Activated T-helper 17 cell treated with anti-CD3 and anti-CD28 coated beads, Interleukin-2, amount 50 U/mL, for 72 hours (primary cell): ENCODE measurements at regions not wholly inside any gene's neighbourhood (a gene's known extent, or its start where the extent isn't known, plus 50 kb on each side); places are given as distances from the start of the nearest gene placed in this dataset.
"Not testable (repeated sequence)": the region's sequence is repeated elsewhere in the genome, so short reads cannot be mapped to it uniquely, and the experiment has no call there.

ENCODE experiments used
- ATAC-seq: fragments of 150-1000 bp; cut with Tn5 transposase; replicated peaks from 2 replicates; pipeline ENCODE4 v1.10.0; 2021; ENCODE audit warnings: mild to moderate bottlenecking, moderate library complexity
- H3K27ac Mint-ChIP-seq: one replicate; pipeline ENCODE4 v1.8.0; 2022; ENCODE audit warnings: mixed read lengths
- H3K27me3 Mint-ChIP-seq: one replicate; pipeline ENCODE4 v1.8.0; 2022; ENCODE audit warnings: mixed read lengths
- H3K36me3 Mint-ChIP-seq: one replicate; pipeline ENCODE4 v1.8.0; 2022; ENCODE audit warnings: low read depth, mild to moderate bottlenecking, mixed read lengths
- H3K4me1 Mint-ChIP-seq: one replicate; pipeline ENCODE4 v1.8.0; 2022; ENCODE audit warnings: mixed read lengths
- H3K4me3 Mint-ChIP-seq: one replicate; pipeline ENCODE4 v1.8.0; 2022; ENCODE audit warnings: mild to moderate bottlenecking, mixed read lengths
- H3K9me3 Mint-ChIP-seq: one replicate; pipeline ENCODE4 v1.8.0; 2022; ENCODE audit warnings: mixed read lengths

DNA sequence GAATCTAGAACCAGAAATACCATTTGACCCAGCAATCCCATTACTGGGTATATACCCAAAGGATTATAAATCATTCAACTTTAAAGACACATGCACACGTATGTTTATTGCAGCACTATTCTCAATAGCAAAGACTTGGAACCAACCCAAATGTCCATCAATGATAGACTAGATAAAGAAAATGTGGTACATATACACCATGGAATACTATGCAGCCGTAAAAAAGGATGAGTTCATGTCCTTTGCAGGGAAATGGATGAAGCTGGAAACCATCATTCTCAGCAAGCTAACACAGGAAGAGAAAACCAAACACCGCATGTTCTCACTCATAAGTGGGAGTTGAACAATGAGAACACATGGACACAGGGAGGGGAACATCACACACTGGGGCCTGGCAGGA is 154.0 kb upstream of the PTGFR start:
- not testable (repeated sequence) for H3K9me3 Mint-ChIP-seq, H3K4me3 Mint-ChIP-seq, H3K4me1 Mint-ChIP-seq, H3K36me3 Mint-ChIP-seq, H3K27ac Mint-ChIP-seq, H3K27me3 Mint-ChIP-seq, ATAC-seq

DNA sequence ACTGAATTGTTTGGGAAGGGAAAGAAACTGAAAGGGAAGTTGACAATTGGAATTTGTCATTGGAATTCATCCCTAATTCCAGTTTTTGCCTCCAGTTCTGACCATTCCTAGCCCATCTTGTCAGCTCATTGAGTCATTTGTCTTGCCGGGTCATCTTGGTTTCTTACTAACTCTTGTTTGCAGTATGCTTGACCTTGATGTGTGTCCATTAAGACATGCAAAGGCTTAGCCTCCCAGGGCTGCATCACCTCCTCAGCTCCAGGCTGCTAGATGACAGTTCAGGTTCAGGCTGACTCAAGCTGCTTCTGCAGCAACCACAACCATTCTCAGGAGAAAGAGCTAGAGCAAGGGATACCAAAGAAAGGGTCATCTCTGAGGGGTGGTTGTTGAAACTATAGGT is 151.3 kb upstream of the PTGFR start:
- Mint-ChIP-seq H3K27me3 (peaks cover 9% of the 10 kb centered on the region), H3K27ac (no peak overlapping the region), H3K36me3 (no peaks in the 10 kb centered on the region), H3K9me3 (peaks cover 9% of the 10 kb centered on the region), H3K4me3 (no peak overlapping the region), H3K4me1 (no peaks in the 10 kb centered on the region)
- peak; percentile 76 for ATAC-seq

DNA sequence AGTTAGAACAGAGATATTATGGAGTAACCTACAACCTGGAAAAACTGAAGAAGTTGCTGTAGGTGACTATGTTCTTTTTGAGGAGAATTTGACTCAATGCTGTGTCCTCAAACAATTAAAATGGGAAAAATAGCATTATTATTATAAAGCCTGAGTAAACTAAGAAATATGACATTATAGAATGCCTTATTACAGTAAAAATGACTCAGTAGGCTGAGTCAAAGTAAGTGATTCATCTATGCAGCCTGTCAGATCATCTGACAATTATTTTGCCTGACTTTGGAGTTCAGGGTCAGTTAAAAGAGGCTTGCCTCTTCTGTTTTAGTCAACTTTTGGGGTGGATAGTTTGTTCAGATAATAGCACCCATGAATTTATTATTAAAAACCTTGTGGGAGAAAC is 150.8 kb upstream of the PTGFR start:
- Mint-ChIP-seq H3K36me3 (no peaks in the 10 kb centered on the region), H3K4me3 (no peak overlapping the region), H3K27ac (no peak overlapping the region), H3K4me1 (no peaks in the 10 kb centered on the region), H3K9me3 (peaks cover 9% of the 10 kb centered on the region), H3K27me3 (peaks cover 9% of the 10 kb centered on the region)
- ATAC-seq: peak; percentile 66

DNA sequence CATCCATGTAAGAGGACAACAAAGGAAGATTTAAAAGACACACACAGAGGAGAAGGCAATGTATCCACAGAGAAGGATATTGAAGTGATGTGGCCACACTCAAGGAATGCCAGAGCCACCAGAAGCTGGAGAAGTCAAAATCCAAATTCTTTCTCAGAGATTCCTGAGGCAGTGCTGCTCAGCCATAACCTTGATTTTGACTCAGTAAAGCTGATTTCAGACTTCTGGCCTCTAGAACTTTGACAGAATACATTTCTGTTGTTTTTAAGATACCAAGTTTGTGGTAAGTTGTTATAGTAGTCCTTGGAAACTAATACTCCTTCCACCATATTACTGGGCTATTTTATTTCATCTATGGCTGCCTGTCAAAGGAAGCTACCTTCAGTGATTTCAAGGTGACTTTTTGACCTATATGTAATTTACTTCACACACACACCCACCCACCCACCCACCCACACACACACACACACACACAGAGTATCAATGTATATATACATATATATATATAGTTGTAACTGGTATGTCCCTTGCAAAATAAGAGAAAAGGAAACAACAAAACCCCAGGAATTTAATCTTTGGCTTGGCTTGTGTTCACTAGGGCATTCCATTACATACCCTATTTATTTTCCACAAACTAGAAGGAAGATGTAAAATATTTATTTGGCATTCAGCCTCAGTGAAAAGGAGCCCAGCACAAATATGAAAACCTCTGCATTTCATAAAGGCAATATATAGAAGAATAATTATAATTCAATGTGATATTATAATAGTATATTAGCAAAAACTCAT is 142.1 kb upstream of the PTGFR start:
- Mint-ChIP-seq H3K27me3 (peaks cover 3% of the 10 kb centered on the region), H3K4me3 (no peak overlapping the region), H3K36me3 (no peaks in the 10 kb centered on the region), H3K9me3 (no peaks in the 10 kb centered on the region), H3K4me1 (no peaks in the 10 kb centered on the region), H3K27ac (no peak overlapping the region)
- ATAC-seq: no peak

DNA sequence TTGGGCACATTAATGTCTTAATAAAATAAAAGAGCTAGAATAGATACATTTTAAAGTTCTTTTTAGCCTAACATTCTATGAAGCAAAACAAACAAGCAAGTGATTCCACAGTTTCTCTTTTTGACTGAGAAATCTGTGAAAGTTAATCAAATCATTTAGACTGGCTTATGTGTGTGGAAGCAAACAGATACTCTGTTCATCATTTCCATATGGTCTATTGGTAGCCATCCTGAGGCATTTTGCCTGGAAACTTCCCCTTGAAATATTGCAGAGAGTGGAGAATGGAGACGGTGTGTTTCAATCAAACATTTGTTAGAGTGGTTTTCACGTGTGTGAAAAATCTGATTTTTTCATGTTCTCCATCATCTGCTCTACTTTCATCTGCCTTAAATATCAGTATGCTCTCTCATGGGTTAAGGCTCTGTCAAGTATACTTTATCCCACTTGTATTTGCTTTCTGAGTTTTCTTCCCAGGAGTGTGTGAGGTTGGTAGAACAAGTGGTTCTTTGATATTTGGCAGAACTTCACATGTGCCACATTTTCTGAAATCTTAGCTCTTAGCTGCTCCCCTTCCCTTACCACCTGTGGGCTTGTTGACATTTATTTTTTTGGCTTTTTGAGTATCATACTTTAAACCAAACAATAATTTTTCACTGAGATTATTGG is 139.1 kb upstream of the PTGFR start:
- no peak for ATAC-seq
- Mint-ChIP-seq H3K4me3 (no peak overlapping the region), H3K4me1 (no peaks in the 10 kb centered on the region)

DNA sequence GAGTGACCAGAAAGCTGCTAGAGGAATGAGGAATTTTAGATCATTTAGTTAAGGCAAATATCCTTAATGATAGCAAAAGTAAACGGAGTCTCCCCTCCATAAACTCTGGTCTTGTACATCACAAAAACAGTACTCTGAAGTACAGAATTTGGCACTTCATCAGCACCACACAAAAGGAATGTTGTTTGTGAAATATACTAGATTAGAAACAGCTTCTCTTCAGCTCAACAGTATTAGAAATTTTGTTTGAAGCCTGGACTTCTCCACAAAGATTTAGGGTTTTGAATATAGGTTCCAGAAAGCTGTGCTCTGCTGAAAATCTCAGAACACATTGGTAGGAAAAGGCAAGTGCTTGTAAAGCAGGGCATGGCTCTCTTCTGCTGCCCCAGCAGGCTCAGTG is 135.1 kb upstream of the PTGFR start:
- Mint-ChIP-seq H3K9me3 (no peaks in the 10 kb centered on the region), H3K27me3 (peaks cover 12% of the 10 kb centered on the region), H3K4me1 (no peaks in the 10 kb centered on the region), H3K4me3 (no peak overlapping the region), H3K36me3 (no peaks in the 10 kb centered on the region), H3K27ac (no peak overlapping the region)
- ATAC-seq: no peak

More for the DNA sequence above, 139.1 kb upstream of the PTGFR start:
- no peaks in the 10 kb centered on the region for H3K9me3 Mint-ChIP-seq
- no peaks in the 10 kb centered on the region for H3K36me3 Mint-ChIP-seq
- peaks cover 3% of the 10 kb centered on the region for H3K27me3 Mint-ChIP-seq
- H3K27ac Mint-ChIP-seq: no peak overlapping the region

DNA sequence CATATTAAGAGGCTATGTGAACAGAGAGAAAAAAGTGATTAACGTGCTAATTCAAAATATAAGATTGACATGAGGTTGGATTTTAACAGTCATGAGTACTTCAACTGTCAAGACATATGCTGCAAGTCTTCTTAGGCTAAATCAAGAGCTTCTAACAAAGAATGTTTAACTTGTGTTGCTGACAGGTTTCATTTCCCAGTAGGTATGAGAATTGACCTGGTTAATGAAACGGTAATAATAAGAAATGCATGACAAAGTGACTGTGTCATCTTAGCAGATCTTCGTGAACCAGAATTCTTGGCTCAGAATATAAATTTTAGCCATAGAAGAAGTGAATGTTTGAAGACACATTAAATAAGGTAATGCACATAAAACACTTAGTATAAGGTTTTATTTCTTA is 132.6 kb upstream of the PTGFR start:
- ATAC-seq: no peak
- Mint-ChIP-seq H3K36me3 (no peaks in the 10 kb centered on the region), H3K27me3 (peaks cover 14% of the 10 kb centered on the region), H3K27ac (no peak overlapping the region), H3K4me3 (no peak overlapping the region), H3K9me3 (no peaks in the 10 kb centered on the region), H3K4me1 (no peaks in the 10 kb centered on the region)

DNA sequence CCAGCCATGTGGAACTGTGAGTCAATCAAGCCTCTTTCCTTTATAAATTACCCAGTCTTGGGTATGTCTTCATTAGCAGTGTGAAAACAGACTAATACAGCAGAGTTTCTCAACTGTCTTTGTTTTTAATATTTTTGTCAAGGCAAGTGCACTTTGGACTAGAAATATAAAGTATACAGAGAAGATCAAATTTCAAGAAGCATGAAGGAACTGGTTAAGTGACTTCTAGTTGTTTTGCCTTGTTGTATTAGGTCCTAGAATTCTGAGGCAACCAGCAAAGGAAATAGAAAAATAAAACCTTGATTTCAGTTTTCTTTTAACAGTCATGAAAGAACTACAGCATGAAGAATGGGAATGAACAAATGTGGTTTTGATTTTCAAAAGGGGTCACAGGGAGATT is 131.1 kb upstream of the PTGFR start:
- H3K4me3 Mint-ChIP-seq: no peak overlapping the region
- H3K36me3 Mint-ChIP-seq: no peaks in the 10 kb centered on the region
- H3K4me1 Mint-ChIP-seq: no peaks in the 10 kb centered on the region
- no peak overlapping the region for H3K27ac Mint-ChIP-seq
- ATAC-seq: no peak
- peaks cover 14% of the 10 kb centered on the region for H3K27me3 Mint-ChIP-seq
- H3K9me3 Mint-ChIP-seq: no peaks in the 10 kb centered on the region

DNA sequence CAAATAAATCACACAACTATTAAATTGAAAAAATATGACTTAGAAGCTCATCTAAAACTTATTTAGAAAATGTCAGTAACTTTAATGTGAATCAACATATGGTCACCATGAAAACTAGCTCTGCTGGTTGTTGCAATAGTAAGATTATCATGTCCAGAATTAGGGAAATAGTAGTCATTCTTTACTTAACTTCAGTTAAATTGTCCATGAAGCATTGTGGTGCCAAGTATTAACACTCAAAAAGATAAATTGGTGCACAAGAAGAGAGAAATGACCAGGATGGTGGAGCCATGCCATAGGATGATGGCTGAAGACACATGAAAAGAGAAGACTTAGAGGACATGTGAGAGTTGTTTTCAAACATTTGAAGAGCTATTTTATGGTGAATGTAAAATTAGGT is 130.2 kb upstream of the PTGFR start:
- ATAC-seq: no peak

DNA sequence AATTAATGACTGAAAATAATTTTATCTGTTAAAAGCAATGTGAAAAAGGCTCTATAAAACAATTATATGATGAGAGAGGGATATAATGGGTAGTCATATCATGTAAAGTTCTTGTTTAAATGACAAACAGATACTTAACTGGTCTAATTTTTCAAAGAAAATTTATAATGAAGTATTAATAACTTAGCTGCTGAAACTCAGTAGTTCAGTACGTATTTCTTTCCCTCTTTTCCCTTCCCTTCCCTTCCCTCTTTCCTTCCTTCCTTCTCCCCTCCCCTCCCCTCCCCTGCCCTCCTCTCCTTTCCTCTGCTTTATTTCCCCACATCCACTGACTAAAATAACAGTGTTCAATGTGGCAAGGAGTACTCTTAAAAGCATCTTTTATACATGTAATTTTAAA is 123.1 kb upstream of the PTGFR start:
- no peak for ATAC-seq
- Mint-ChIP-seq H3K36me3 (no peaks in the 10 kb centered on the region), H3K9me3 (no peaks in the 10 kb centered on the region), H3K27ac (no peak overlapping the region), H3K27me3 (no peaks in the 10 kb centered on the region), H3K4me1 (no peaks in the 10 kb centered on the region), H3K4me3 (no peak overlapping the region)

More for the DNA sequence above, 130.2 kb upstream of the PTGFR start:
- Mint-ChIP-seq H3K27ac (no peak overlapping the region), H3K4me1 (no peaks in the 10 kb centered on the region), H3K36me3 (no peaks in the 10 kb centered on the region), H3K27me3 (peaks cover 14% of the 10 kb centered on the region), H3K4me3 (no peak overlapping the region), H3K9me3 (no peaks in the 10 kb centered on the region)

DNA sequence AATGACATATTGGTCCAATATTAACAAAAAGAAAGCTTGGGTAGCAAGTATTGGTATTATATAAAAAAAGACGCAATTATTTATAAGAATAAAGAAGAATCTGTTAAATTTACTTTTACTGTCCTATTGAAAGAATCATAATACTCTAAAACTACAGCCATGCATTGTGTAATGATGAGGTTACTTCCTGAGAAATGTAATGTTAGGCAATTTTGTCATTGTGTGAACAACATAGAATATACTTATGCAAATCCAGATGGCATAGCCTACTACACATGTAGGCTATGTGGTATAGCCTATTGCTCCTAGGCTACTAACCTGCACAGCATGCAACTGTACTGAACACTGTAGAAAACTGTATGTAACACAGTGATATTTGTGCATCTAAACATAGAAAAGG is 121.2 kb upstream of the PTGFR start:
- H3K27ac Mint-ChIP-seq: no peak overlapping the region
- ATAC-seq: no peak
- no peaks in the 10 kb centered on the region for H3K36me3 Mint-ChIP-seq
- no peak overlapping the region for H3K4me3 Mint-ChIP-seq
- H3K9me3 Mint-ChIP-seq: no peaks in the 10 kb centered on the region
- no peaks in the 10 kb centered on the region for H3K4me1 Mint-ChIP-seq
- H3K27me3 Mint-ChIP-seq: no peaks in the 10 kb centered on the region

DNA sequence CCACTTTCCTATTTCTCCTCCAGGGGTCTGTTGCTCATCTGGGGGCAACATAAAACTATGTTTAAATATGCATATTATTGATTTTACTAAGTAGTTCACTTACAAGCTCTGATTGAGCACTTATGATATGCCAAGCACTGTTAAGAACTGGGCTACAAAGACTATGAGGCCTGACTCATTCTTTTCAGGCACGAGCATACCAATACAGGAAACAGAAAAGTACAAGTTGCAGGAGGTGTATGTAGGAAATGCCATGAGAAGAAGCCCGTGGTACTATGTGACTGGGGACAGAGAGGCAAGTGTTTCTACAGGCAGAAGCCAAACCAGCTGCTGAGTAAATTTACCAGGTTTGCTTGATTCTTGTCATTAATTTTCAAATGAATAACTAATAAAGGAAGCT is 120.4 kb upstream of the PTGFR start:
- no peak overlapping the region for H3K27ac Mint-ChIP-seq
- no peaks in the 10 kb centered on the region for H3K9me3 Mint-ChIP-seq
- H3K4me1 Mint-ChIP-seq: no peaks in the 10 kb centered on the region
- H3K4me3 Mint-ChIP-seq: no peak overlapping the region
- no peak for ATAC-seq
- H3K27me3 Mint-ChIP-seq: no peaks in the 10 kb centered on the region
- no peaks in the 10 kb centered on the region for H3K36me3 Mint-ChIP-seq

DNA sequence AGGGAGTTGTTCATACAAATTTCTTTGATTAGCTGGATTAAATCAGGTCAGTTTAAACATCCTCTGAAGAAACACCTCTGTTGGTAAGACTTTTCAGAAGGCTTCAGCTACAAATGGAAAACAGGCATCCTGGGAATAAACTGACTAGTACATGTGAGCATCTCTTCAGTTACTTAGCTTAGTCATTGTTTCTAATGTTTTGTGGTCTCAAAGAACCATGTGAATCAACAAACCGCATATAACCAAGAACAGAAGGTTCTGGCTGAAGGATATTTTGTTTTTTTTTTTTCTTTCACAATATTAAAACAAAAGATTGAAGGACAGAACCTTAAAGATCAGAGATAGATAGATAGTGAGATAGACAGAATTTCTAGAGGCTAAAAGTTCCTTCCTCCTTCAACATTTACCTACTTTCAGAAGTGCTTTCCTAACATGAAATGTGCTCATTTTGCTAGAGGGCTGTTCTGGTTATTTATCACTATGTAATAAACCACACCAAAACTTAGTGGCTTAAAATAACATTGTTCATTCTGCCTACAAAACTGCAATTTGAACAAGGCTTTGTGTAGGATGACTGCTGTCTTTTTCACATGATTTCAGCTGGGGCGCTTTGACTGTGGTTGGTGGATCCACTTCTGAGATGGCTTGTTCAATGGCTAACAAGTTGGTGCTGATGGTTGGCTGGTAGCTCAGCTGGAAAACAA is 119.8 kb upstream of the PTGFR start:
- Mint-ChIP-seq H3K4me1 (no peaks in the 10 kb centered on the region), H3K36me3 (no peaks in the 10 kb centered on the region), H3K27me3 (no peaks in the 10 kb centered on the region), H3K9me3 (no peaks in the 10 kb centered on the region), H3K27ac (no peak overlapping the region), H3K4me3 (no peak overlapping the region)
- ATAC-seq: no peak

DNA sequence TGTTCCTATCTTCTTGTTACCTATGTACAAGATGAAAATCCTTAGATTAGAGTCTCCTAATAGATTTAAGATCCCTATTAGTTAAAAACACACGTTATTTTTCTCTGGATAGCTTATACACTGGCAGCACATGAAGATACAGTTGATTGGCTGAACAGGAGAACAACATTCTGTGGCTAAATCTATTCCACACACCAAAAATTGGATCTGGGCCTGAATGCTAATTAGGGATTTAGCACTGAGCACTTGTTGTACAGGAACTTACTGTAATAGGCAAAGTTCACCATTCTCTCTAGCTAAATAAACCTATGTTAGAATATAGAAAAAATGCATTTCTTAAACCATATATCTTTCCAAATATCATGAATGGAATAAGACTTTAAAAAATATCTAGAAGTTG is 117.1 kb upstream of the PTGFR start:
- Mint-ChIP-seq H3K4me3 (no peak overlapping the region), H3K27ac (no peak overlapping the region), H3K36me3 (no peaks in the 10 kb centered on the region), H3K4me1 (no peaks in the 10 kb centered on the region), H3K9me3 (no peaks in the 10 kb centered on the region), H3K27me3 (no peaks in the 10 kb centered on the region)
- no peak for ATAC-seq

DNA sequence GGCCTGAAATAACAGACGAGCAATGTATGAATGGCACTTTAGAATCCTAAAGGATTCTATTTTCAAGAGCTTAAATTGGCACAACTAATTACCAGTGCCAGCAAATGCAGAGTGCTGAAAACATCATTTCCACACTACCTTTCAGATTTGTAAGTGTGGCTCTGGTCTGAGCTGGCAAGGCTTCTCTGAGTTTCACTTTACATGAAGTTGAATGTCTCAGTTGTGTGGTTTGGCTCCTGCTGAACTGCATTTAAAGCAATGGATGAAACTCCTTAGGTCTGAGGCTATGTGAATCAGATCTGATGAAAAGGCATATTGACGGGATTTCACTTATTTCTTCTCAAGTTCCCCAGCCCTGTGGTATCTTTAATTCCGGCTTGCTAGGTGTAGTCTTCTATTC is 114.8 kb upstream of the PTGFR start:
- no peaks in the 10 kb centered on the region for H3K9me3 Mint-ChIP-seq
- H3K4me3 Mint-ChIP-seq: no peak overlapping the region
- H3K4me1 Mint-ChIP-seq: no peaks in the 10 kb centered on the region
- no peak overlapping the region for H3K27ac Mint-ChIP-seq
- H3K27me3 Mint-ChIP-seq: no peaks in the 10 kb centered on the region
- no peak for ATAC-seq
- H3K36me3 Mint-ChIP-seq: no peaks in the 10 kb centered on the region
